Keratinocyte (primary cell): ENCODE measurements at regions not wholly inside any gene's neighbourhood (a gene's known extent, or its start where the extent isn't known, plus 50 kb on each side); places are given as distances from the start of the nearest gene placed in this dataset.

Experiments used
- DNase-seq: peaks from one replicate; pipeline ENCODE4 v3.0.0-alpha.2; 2011; ENCODE audit warnings: low read depth, missing footprints, low spot score
- FAIRE-seq: peaks from 2 replicates; lab custom pipeline; 2011; peaks lifted over from hg19 to GRCh38; lab: Jason Lieb, UNC
- H2AFZ ChIP-seq: 2 replicates; pipeline ENCODE4 v1.6.0; 2012; ENCODE audit warnings: low read length, control low read depth, inconsistent platforms; ENCODE audit not compliant: control insufficient read depth
- H3K27ac ChIP-seq: 2 replicates; pipeline ENCODE4 v1.5.1; 2011; ENCODE audit warnings: low read length; ENCODE audit not compliant: control insufficient read depth, insufficient read depth
- H3K27me3 ChIP-seq: 3 replicates; pipeline ENCODE4 v1.6.0; 2011; ENCODE audit warnings: low read length; ENCODE audit not compliant: control insufficient read depth, insufficient read depth; ENCODE audit errors: extremely low read depth
- H3K36me3 ChIP-seq, 2 experiments: 2 replicates in 1 of 2; 3 replicates in 1 of 2; pipeline ENCODE4 v1.5.1; 2011; ENCODE audit warnings: low read length in 2 of 2, mild to moderate bottlenecking in 1 of 2; ENCODE audit not compliant: control insufficient read depth in 2 of 2, insufficient read depth in 2 of 2; ENCODE audit errors: extremely low read depth in 1 of 2
- H3K4me1 ChIP-seq: 3 replicates; pipeline ENCODE4 v1.5.1; 2011; ENCODE audit warnings: low read length; ENCODE audit not compliant: control insufficient read depth, insufficient read depth; ENCODE audit errors: extremely low read depth
- H3K4me2 ChIP-seq: 3 replicates; pipeline ENCODE4 v1.6.0; 2011; ENCODE audit warnings: low read depth, low read length; ENCODE audit not compliant: control insufficient read depth, insufficient read depth; ENCODE audit errors: extremely low read depth
- H3K4me3 ChIP-seq, 3 experiments: fragments of 200-600 bp in 1 of 3; sonication (generic) in 1 of 3; 2 replicates in 2 of 3; 3 replicates in 1 of 3; pipeline ENCODE4 v1.5.1; 2011 to 2016; ENCODE audit warnings: low read length in 3 of 3, mild to moderate bottlenecking in 3 of 3, control low read depth in 2 of 3, inconsistent platforms in 1 of 3, low read depth in 1 of 3, mixed read lengths in 1 of 3, mixed run types in 1 of 3, moderate library complexity in 1 of 3; ENCODE audit not compliant: control insufficient read depth in 2 of 3, insufficient read depth in 2 of 3; ENCODE audit errors: extremely low read depth in 1 of 3
- H3K79me2 ChIP-seq: 2 replicates; pipeline ENCODE4 v1.6.0; 2012; ENCODE audit warnings: low read length; ENCODE audit not compliant: control insufficient read depth, insufficient read depth
- H3K9ac ChIP-seq: 3 replicates; pipeline ENCODE4 v1.6.0; 2011; ENCODE audit warnings: low read length; ENCODE audit not compliant: control insufficient read depth, insufficient read depth; ENCODE audit errors: extremely low read depth
- H3K9me1 ChIP-seq: 3 replicates; pipeline ENCODE4 v1.6.0; 2011; ENCODE audit warnings: low read length; ENCODE audit not compliant: control insufficient read depth, insufficient read depth; ENCODE audit errors: extremely low read depth
- H3K9me3 ChIP-seq: 2 replicates; pipeline ENCODE4 v1.5.1; 2012; ENCODE audit warnings: low read depth, low read length; ENCODE audit not compliant: control insufficient read depth
- H4K20me1 ChIP-seq: 3 replicates; pipeline ENCODE4 v1.6.0; 2011; ENCODE audit warnings: low read length; ENCODE audit not compliant: control insufficient read depth, insufficient read depth; ENCODE audit errors: extremely low read depth
- EZH2 ChIP-seq: IDR thresholded peaks from one replicate; pipeline ENCODE4 v1.6.1; 2012; ENCODE audit warnings: inconsistent platforms, mild to moderate bottlenecking, low read length, moderate library complexity
- dilution Hi-C: fragments of 300-500 bp; cut with MboI; formaldehyde crosslinking; loops from one replicate; pipeline ENCODE4 v1.7.0; 2020; ENCODE audit warnings: low sequenced_read_pairs; ENCODE audit not compliant: extremely low pct_ligation_motif_present
- TF ChIP-seq, protein P1 (sequence below), 3 experiments: IDR thresholded peaks in 1 of 3; conservative IDR thresholded peaks in 1 of 3; optimal IDR thresholded peaks in 1 of 3; 2 replicates in 2 of 3; 3 replicates in 1 of 3; pipeline versions ENCODE3 to v1.5.1; 2011; ENCODE audit warnings: low read length in 3 of 3, mild to moderate bottlenecking in 3 of 3, moderate library complexity in 2 of 3, control low read depth in 1 of 3, inconsistent platforms in 1 of 3; ENCODE audit not compliant: insufficient read depth in 2 of 3; ENCODE audit errors: extremely low read depth in 1 of 3

DNA sequence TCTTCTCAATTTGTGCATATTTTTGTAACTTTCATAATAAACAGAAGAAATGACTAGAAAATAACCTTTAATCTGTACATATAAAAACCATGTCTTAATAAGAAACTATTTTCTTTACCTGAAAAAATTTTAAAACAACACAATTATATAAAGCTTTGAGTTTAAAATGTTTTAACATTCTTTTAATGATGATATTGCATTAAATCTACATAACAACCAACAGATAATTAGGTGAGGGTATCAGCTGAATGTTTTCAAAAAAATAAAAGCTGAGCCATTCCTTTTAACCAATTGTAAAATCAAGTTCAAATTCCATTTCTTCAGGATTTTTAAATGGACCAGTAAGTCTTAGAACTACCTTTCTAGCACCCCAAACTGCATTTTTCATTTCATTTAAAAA lies 1185.0 kb upstream of the CITED2 start:
- DNase-seq (no peak), FAIRE-seq (no peak)
- H3K36me3 ChIP-seq: no peaks in the 10 kb centered on the region
- no peak overlapping the region for H3K27ac ChIP-seq
- TF ChIP-seq EZH2: no peak
- TF ChIP-seq, protein P1, sequence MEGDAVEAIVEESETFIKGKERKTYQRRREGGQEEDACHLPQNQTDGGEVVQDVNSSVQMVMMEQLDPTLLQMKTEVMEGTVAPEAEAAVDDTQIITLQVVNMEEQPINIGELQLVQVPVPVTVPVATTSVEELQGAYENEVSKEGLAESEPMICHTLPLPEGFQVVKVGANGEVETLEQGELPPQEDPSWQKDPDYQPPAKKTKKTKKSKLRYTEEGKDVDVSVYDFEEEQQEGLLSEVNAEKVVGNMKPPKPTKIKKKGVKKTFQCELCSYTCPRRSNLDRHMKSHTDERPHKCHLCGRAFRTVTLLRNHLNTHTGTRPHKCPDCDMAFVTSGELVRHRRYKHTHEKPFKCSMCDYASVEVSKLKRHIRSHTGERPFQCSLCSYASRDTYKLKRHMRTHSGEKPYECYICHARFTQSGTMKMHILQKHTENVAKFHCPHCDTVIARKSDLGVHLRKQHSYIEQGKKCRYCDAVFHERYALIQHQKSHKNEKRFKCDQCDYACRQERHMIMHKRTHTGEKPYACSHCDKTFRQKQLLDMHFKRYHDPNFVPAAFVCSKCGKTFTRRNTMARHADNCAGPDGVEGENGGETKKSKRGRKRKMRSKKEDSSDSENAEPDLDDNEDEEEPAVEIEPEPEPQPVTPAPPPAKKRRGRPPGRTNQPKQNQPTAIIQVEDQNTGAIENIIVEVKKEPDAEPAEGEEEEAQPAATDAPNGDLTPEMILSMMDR (optimal IDR thresholded peaks at IDR 0.05 in 1 of 3, IDR thresholded peaks at IDR 0.05 in 1 of 3, conservative IDR thresholded peaks at IDR 0.05 in 1 of 3; ENCODE audit: extremely low read depth in 1 of 3, insufficient read depth in 2 of 3, low read length in 3 of 3): no peak
- no peak overlapping the region for H3K4me3 ChIP-seq
- H3K4me1 ChIP-seq: peaks cover 4% of the 10 kb centered on the region
- dilution Hi-C loops: no loop called here
- H4K20me1 ChIP-seq: no peaks in the 10 kb centered on the region
- H3K9me1 ChIP-seq: no peaks in the 10 kb centered on the region
- H2AFZ ChIP-seq: no peak overlapping the region
- no peak overlapping the region for H3K9ac ChIP-seq
- H3K9me3 ChIP-seq: no peaks in the 10 kb centered on the region
- no peak overlapping the region for H3K4me2 ChIP-seq
- H3K79me2 ChIP-seq: no peaks in the 10 kb centered on the region
- no peaks in the 10 kb centered on the region for H3K27me3 ChIP-seq

DNA sequence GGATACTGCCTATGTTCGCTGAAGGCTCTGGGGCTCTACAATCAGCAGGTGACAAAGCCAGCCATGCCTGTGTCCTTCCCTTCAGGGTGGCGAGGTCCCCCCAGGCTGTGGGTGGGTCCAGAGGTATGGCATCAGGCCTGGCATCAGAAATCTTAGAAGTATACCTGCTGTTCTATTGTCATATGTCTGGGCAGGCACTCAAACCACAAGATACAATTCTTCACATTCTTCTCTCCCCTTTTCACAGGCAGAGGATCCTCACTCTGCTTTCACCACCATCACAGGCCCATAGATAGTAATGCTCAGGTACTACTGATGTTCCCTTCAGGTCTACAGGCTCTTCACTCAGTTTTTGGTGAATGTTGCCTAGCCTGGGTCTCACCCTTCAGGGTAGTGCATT lies 1180.0 kb upstream of the CITED2 start:
- H2AFZ ChIP-seq: no peak overlapping the region
- no peak overlapping the region for H3K4me3 ChIP-seq
- H3K9me3 ChIP-seq: no peaks in the 10 kb centered on the region
- H3K9ac ChIP-seq: no peak overlapping the region
- dilution Hi-C loops: no loop called here
- H3K79me2 ChIP-seq: no peaks in the 10 kb centered on the region
- no peak overlapping the region for H3K27ac ChIP-seq
- DNase-seq: no peak
- H3K36me3 ChIP-seq: no peaks in the 10 kb centered on the region
- H3K4me1 ChIP-seq: peaks cover 4% of the 10 kb centered on the region
- no peak overlapping the region for H3K4me2 ChIP-seq
- peak; percentile 77 for FAIRE-seq
- no peaks in the 10 kb centered on the region for H3K9me1 ChIP-seq
- H3K27me3 ChIP-seq: no peaks in the 10 kb centered on the region
- no peak for TF ChIP-seq EZH2
- TF ChIP-seq, protein P1 (optimal IDR thresholded peaks at IDR 0.05 in 1 of 3, IDR thresholded peaks at IDR 0.05 in 1 of 3, conservative IDR thresholded peaks at IDR 0.05 in 1 of 3; ENCODE audit: extremely low read depth in 1 of 3, insufficient read depth in 2 of 3, low read length in 3 of 3): no peak
- no peaks in the 10 kb centered on the region for H4K20me1 ChIP-seq
